WTC11 (cell line): ENCODE measurements at regions not wholly inside any gene's neighbourhood (a gene's known extent, or its start where the extent isn't known, plus 50 kb on each side); places are given as distances from the start of the nearest gene placed in this dataset.

ENCODE experiments used
- ATAC-seq: fragments of 200-7000 bp; cut with Tn5 transposase; 2 replicates; pipeline ENCODE4 v1.10.0; 2021; ENCODE audit warnings: mild to moderate bottlenecking, moderate library complexity
- CTCF ChIA-PET: fragments of 300-600 bp; sonication (Branson Sonifier 250); formaldehyde crosslinking; loops from one replicate; lab custom pipeline; 2021; ENCODE audit warnings: antibody characterized with exemption; lab: Charles Lee
- POLR2A ChIA-PET: fragments of 350-600 bp; sonication (Branson Sonifier 250); formaldehyde crosslinking; loops from one replicate; lab custom pipeline; 2021; ENCODE audit warnings: antibody characterized with exemption; lab: Charles Lee
- DNase-seq: peaks from one replicate; pipeline ENCODE4 v3.0.0; 2021; ENCODE audit warnings: low spot score
- H3K27ac Mint-ChIP-seq: 2 replicates; pipeline ENCODE4 v1.8.0; 2021; ENCODE audit warnings: mixed read lengths
- H3K27me3 Mint-ChIP-seq: 2 replicates; pipeline ENCODE4 v1.8.0; 2021; ENCODE audit warnings: low read depth, mild to moderate bottlenecking, moderate library complexity, mixed read lengths
- H3K36me3 Mint-ChIP-seq: 2 replicates; pipeline ENCODE4 v1.8.0; 2021; ENCODE audit warnings: mixed read lengths
- H3K4me1 Mint-ChIP-seq: 2 replicates; pipeline ENCODE4 v1.8.0; 2022; ENCODE audit warnings: mixed read lengths
- H3K4me3 Mint-ChIP-seq: 2 replicates; pipeline ENCODE4 v1.8.0; 2021; ENCODE audit warnings: mild to moderate bottlenecking, moderate library complexity, mixed read lengths
- H3K9me3 Mint-ChIP-seq: 2 replicates; pipeline ENCODE4 v1.8.0; 2021; ENCODE audit warnings: mixed read lengths
- ARID4B ChIP-seq: sonication (generic); formaldehyde crosslinking; IDR thresholded peaks from 2 replicates; pipeline ENCODE4 v1.8.0; 2023; ENCODE audit warnings: missing genetic modification reagents, mild to moderate bottlenecking, borderline replicate concordance
- ESRRA ChIP-seq: sonication (generic); formaldehyde crosslinking; IDR thresholded peaks from 2 replicates; pipeline ENCODE4 v1.8.1; 2022; ENCODE audit warnings: mild to moderate bottlenecking, missing genetic modification reagents, borderline replicate concordance
- GTF2I ChIP-seq: fragments of 250-450 bp; sonication (Bioruptor Pico); conservative IDR thresholded peaks from 2 replicates; pipeline ENCODE4 v1.4.0; 2021; ENCODE audit warnings: mild to moderate bottlenecking
- KAT7 ChIP-seq: sonication (generic); formaldehyde crosslinking; IDR thresholded peaks from 2 replicates; pipeline ENCODE4 v1.8.1; 2023; ENCODE audit warnings: missing genetic modification reagents, mild to moderate bottlenecking, borderline replicate concordance
- NFATC4 ChIP-seq: fragments of 250-450 bp; sonication (Bioruptor Pico); IDR thresholded peaks from 2 replicates; pipeline ENCODE4 v1.9.0; 2021; ENCODE audit warnings: mild to moderate bottlenecking
- NFE2L1 ChIP-seq: sonication (generic); formaldehyde crosslinking; IDR thresholded peaks from 2 replicates; pipeline ENCODE4 v1.8.1; 2023; ENCODE audit warnings: missing genetic modification reagents
- NFYB ChIP-seq: sonication (generic); formaldehyde crosslinking; conservative IDR thresholded peaks from 2 replicates; pipeline ENCODE4 v1.8.0; 2022; ENCODE audit warnings: low read depth, missing genetic modification reagents
- PRRX2 ChIP-seq: fragments of 250-450 bp; sonication (Bioruptor Pico); IDR thresholded peaks from 2 replicates; pipeline ENCODE4 v1.8.0; 2021; ENCODE audit warnings: mild to moderate bottlenecking
- SOX15 ChIP-seq: fragments of 250-450 bp; sonication (Bioruptor Pico); IDR thresholded peaks from 2 replicates; pipeline ENCODE4 v1.9.0; 2021; ENCODE audit warnings: mild to moderate bottlenecking
- ZNF138 ChIP-seq: sonication (generic); formaldehyde crosslinking; conservative IDR thresholded peaks from 2 replicates; pipeline ENCODE4 v1.8.1; 2022; ENCODE audit warnings: mild to moderate bottlenecking, moderate library complexity, missing genetic modification reagents
- TF ChIP-seq, protein P1 (sequence below): fragments of 250-450 bp; sonication (Bioruptor Pico); IDR thresholded peaks from 2 replicates; pipeline ENCODE4 v2.1.2; 2022; ENCODE audit warnings: mild to moderate bottlenecking, moderate library complexity
- TF ChIP-seq, protein P2 (sequence below): sonication (generic); formaldehyde crosslinking; IDR thresholded peaks from 2 replicates; pipeline ENCODE4 v1.8.0; 2022; ENCODE audit warnings: mild to moderate bottlenecking, missing genetic modification reagents
- TF ChIP-seq, protein P3 (sequence below): sonication (generic); formaldehyde crosslinking; IDR thresholded peaks from 2 replicates; pipeline ENCODE4 v1.8.0; 2023; ENCODE audit warnings: mild to moderate bottlenecking, missing genetic modification reagents
- TF ChIP-seq, protein P4 (sequence below): sonication (generic); formaldehyde crosslinking; IDR thresholded peaks from 2 replicates; pipeline ENCODE4 v1.8.1; 2023; ENCODE audit warnings: mild to moderate bottlenecking, missing genetic modification reagents

DNA sequence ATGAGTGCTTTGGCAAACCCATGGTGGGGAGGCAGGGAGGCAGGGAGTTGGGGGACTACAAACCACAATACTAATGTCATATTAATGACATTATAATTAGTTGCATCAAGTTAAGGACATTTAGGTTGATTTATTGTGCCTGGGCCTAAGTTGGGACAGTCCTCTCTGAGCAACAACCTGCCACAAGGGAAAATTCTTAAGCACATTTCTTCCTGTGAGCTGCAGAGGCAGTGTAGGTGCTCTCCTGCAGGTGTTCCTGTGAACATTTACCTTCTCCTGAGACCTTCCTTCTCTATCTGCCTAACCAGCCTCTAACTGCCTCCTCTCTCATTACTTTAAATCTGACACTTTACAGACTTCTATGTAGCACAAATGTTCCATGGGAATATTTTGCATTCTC lies 1830.0 kb upstream of the AGA start:
- peak; percentile 88 for ATAC-seq

More for the DNA sequence above, 1830.0 kb upstream of the AGA start:
- ChIA-PET POLR2A (no interaction called here), CTCF (interaction anchor here (1.0 kb wide), 1 partner anchor 35 kb away, joined by 4 read pairs; no protein-coding TSS in a partner anchor)
- Mint-ChIP-seq H3K27ac (no peak overlapping the region), H3K4me3 (no peak overlapping the region), H3K36me3 (no peaks in the 10 kb centered on the region), H3K4me1 (peaks cover 33% of the 10 kb centered on the region), H3K9me3 (no peaks in the 10 kb centered on the region), H3K27me3 (no peaks in the 10 kb centered on the region)
- no peak for TF ChIP-seq KAT7 (CRISPR knock-in tag)
- TF ChIP-seq, protein P1, sequence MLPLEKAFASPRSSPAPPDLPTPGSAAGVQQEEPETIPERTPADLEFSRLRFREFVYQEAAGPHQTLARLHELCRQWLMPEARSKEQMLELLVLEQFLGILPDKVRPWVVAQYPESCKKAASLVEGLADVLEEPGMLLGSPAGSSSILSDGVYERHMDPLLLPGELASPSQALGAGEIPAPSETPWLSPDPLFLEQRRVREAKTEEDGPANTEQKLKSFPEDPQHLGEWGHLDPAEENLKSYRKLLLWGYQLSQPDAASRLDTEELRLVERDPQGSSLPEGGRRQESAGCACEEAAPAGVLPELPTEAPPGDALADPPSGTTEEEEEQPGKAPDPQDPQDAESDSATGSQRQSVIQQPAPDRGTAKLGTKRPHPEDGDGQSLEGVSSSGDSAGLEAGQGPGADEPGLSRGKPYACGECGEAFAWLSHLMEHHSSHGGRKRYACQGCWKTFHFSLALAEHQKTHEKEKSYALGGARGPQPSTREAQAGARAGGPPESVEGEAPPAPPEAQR (CRISPR knock-in tag) = no peak
- TF ChIP-seq, protein P2, sequence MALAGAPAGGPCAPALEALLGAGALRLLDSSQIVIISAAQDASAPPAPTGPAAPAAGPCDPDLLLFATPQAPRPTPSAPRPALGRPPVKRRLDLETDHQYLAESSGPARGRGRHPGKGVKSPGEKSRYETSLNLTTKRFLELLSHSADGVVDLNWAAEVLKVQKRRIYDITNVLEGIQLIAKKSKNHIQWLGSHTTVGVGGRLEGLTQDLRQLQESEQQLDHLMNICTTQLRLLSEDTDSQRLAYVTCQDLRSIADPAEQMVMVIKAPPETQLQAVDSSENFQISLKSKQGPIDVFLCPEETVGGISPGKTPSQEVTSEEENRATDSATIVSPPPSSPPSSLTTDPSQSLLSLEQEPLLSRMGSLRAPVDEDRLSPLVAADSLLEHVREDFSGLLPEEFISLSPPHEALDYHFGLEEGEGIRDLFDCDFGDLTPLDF (CRISPR knock-in tag) = no peak
- TF ChIP-seq PRRX2 (CRISPR knock-in tag) = no peak
- no peak for TF ChIP-seq NFE2L1
- TF ChIP-seq, protein P3, sequence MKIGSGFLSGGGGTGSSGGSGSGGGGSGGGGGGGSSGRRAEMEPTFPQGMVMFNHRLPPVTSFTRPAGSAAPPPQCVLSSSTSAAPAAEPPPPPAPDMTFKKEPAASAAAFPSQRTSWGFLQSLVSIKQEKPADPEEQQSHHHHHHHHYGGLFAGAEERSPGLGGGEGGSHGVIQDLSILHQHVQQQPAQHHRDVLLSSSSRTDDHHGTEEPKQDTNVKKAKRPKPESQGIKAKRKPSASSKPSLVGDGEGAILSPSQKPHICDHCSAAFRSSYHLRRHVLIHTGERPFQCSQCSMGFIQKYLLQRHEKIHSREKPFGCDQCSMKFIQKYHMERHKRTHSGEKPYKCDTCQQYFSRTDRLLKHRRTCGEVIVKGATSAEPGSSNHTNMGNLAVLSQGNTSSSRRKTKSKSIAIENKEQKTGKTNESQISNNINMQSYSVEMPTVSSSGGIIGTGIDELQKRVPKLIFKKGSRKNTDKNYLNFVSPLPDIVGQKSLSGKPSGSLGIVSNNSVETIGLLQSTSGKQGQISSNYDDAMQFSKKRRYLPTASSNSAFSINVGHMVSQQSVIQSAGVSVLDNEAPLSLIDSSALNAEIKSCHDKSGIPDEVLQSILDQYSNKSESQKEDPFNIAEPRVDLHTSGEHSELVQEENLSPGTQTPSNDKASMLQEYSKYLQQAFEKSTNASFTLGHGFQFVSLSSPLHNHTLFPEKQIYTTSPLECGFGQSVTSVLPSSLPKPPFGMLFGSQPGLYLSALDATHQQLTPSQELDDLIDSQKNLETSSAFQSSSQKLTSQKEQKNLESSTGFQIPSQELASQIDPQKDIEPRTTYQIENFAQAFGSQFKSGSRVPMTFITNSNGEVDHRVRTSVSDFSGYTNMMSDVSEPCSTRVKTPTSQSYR (CRISPR knock-in tag) = no peak
- TF ChIP-seq, protein P4, sequence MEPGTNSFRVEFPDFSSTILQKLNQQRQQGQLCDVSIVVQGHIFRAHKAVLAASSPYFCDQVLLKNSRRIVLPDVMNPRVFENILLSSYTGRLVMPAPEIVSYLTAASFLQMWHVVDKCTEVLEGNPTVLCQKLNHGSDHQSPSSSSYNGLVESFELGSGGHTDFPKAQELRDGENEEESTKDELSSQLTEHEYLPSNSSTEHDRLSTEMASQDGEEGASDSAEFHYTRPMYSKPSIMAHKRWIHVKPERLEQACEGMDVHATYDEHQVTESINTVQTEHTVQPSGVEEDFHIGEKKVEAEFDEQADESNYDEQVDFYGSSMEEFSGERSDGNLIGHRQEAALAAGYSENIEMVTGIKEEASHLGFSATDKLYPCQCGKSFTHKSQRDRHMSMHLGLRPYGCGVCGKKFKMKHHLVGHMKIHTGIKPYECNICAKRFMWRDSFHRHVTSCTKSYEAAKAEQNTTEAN (CRISPR knock-in tag) = no peak
- no peak for TF ChIP-seq NFATC4
- no peak for TF ChIP-seq ESRRA (CRISPR knock-in tag)
- TF ChIP-seq NFYB (CRISPR knock-in tag) = no peak
- no peak for TF ChIP-seq SOX15 (CRISPR knock-in tag)
- no peak for TF ChIP-seq ZNF138
- TF ChIP-seq GTF2I (CRISPR knock-in tag) = no peak
- no peak for TF ChIP-seq ARID4B (CRISPR knock-in tag)
- no peak for DNase-seq
